ENCODE measurements at regions not wholly inside any gene's neighbourhood (a gene's known extent, or its start where the extent isn't known, plus 50 kb on each side); places are given as distances from the start of the nearest gene placed in this dataset.
"Not testable (repeated sequence)": the region's sequence is repeated elsewhere in the genome, so short reads cannot be mapped to it uniquely, and the experiment has no call there.

DNA sequence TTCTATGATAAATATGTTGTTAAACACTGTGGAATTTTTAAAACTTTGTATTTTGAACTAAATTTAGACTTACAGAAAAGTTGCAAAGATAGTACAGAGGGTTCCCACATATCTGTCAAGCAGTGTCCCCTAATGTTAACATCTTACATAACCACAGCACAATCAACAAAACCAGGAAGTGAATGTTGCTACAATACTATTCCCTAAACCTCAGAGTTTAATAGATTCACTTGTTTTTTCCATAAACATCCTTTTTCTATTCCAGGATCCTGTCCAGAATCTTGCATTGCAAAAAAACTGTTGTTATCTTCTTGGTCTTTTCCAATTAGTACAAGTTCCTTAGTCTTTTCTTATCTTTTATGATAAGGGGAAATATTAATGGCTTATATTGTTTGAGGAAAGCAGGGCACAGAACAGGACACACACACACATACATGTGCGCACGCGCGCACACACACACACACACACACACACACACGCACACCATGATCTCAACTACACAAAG lies 251.1 kb upstream of the TRIB2 start:
- no peak overlapping the region for H3K27ac ChIP-seq (ENCODE audit: low read depth, low read length)
- no peaks in the 10 kb centered on the region for H3K27me3 ChIP-seq (ENCODE audit: control insufficient read depth, insufficient read depth, low read length, poor library complexity, severe bottlenecking)
- H3K27me3 Mint-ChIP-seq (ENCODE audit: insufficient read depth) = no peaks in the 10 kb centered on the region
- no peak overlapping the region for H3K4me3 Mint-ChIP-seq
- peaks cover 10% of the 10 kb centered on the region for H3K9me3 Mint-ChIP-seq
- no peak overlapping the region for H3K9ac ChIP-seq (ENCODE audit: extremely low read depth, low read length, poor library complexity, severe bottlenecking)
- H3K36me3 Mint-ChIP-seq (ENCODE audit: low read depth) = no peaks in the 10 kb centered on the region
- TF ChIP-seq, protein P1, sequence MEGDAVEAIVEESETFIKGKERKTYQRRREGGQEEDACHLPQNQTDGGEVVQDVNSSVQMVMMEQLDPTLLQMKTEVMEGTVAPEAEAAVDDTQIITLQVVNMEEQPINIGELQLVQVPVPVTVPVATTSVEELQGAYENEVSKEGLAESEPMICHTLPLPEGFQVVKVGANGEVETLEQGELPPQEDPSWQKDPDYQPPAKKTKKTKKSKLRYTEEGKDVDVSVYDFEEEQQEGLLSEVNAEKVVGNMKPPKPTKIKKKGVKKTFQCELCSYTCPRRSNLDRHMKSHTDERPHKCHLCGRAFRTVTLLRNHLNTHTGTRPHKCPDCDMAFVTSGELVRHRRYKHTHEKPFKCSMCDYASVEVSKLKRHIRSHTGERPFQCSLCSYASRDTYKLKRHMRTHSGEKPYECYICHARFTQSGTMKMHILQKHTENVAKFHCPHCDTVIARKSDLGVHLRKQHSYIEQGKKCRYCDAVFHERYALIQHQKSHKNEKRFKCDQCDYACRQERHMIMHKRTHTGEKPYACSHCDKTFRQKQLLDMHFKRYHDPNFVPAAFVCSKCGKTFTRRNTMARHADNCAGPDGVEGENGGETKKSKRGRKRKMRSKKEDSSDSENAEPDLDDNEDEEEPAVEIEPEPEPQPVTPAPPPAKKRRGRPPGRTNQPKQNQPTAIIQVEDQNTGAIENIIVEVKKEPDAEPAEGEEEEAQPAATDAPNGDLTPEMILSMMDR (conservative IDR thresholded peaks at IDR 0.05) = no peak
- H3K36me3 ChIP-seq (ENCODE audit: control insufficient read depth, insufficient read depth, low read length) = no peaks in the 10 kb centered on the region
- peaks cover 8% of the 10 kb centered on the region for H3K4me1 Mint-ChIP-seq
- H3K27ac Mint-ChIP-seq = no peak overlapping the region
- WGBS, 2 experiments (ENCODE audit: insufficient coverage in 1 of 2, insufficient read length in 1 of 2) = 65 to 83% methylated on average over 2 to 5 of the region's 5 CpGs
- no peak overlapping the region for H3K4me3 ChIP-seq (ENCODE audit: low read length)
- no peak for DNase-seq
- peaks cover 13% of the 10 kb centered on the region for H3K9me3 ChIP-seq (ENCODE audit: control insufficient read depth, low read length)
- H3K4me1 ChIP-seq (ENCODE audit: control insufficient read depth, insufficient read depth, low read length) = no peaks in the 10 kb centered on the region

- Histone ChIP-seq H3K27ac (ENCODE audit: low read depth, low read length) (no peak overlapping the region), H3K4me1 (ENCODE audit: control insufficient read depth, insufficient read depth, low read length) (no peaks in the 10 kb centered on the region), H3K9me3 (ENCODE audit: control insufficient read depth, low read length) (no peaks in the 10 kb centered on the region), H3K27me3 (ENCODE audit: control insufficient read depth, insufficient read depth, low read length, poor library complexity, severe bottlenecking) (no peaks in the 10 kb centered on the region), H3K36me3 (ENCODE audit: control insufficient read depth, insufficient read depth, low read length) (no peaks in the 10 kb centered on the region), H3K4me3 (ENCODE audit: low read length) (no peak overlapping the region), H3K9ac (ENCODE audit: extremely low read depth, low read length, poor library complexity, severe bottlenecking) (no peak overlapping the region)
- Mint-ChIP-seq H3K4me3 (no peak overlapping the region), H3K36me3 (ENCODE audit: low read depth) (no peaks in the 10 kb centered on the region), H3K4me1 (peaks cover 8% of the 10 kb centered on the region), H3K27me3 (ENCODE audit: insufficient read depth) (no peaks in the 10 kb centered on the region), H3K27ac (no peak overlapping the region), H3K9me3 (peaks cover 3% of the 10 kb centered on the region)
- TF ChIP-seq, protein P1 (conservative IDR thresholded peaks at IDR 0.05) = no peak
- WGBS, 2 experiments (ENCODE audit: insufficient coverage in 1 of 2, insufficient read length in 1 of 2) = 81 to 98% methylated on average over 2 to 4 of the region's 4 CpGs
- DNase-seq = no peak
Observed at GRCh38 chr2:12467303-12467702, 249.4 kb upstream of the TRIB2 start.

DNA sequence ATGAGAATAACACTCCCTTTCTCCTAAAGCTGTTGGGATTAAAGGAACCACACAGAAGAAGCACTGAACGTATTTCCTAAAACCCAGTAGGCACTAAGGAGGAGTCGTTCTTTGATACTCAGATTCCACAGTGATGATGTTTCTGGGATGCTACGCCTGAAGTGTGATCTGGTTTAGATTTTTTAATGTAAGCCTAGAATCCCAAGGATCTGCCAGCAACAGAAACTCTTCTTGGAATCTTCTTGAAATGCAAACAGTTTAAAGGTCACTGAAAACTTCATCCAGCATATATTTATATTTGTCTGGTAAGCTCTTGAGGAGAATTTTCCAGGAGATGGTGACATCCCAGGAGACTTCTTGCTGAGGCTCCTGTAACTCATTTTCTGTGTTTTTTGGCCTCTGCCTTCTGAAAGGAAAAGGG lies 247.6 kb upstream of the TRIB2 start:
- 91 to 100% methylated on average over 3 of the region's 3 CpGs for WGBS, 2 experiments (ENCODE audit: insufficient coverage in 1 of 2, insufficient read length in 1 of 2)
- H3K27me3 Mint-ChIP-seq (ENCODE audit: insufficient read depth) = no peaks in the 10 kb centered on the region

GRCh38 chr2:12472265-12472664 lies 244.5 kb upstream of the TRIB2 start:
- not testable (repeated sequence) for H3K27ac ChIP-seq (ENCODE audit: low read depth, low read length); H3K27me3 ChIP-seq (ENCODE audit: control insufficient read depth, insufficient read depth, low read length, poor library complexity, severe bottlenecking); H3K4me1 Mint-ChIP-seq; H3K36me3 Mint-ChIP-seq (ENCODE audit: low read depth); H3K27ac Mint-ChIP-seq; H3K36me3 ChIP-seq (ENCODE audit: control insufficient read depth, insufficient read depth, low read length); H3K4me1 ChIP-seq (ENCODE audit: control insufficient read depth, insufficient read depth, low read length); H3K27me3 Mint-ChIP-seq (ENCODE audit: insufficient read depth); H3K4me3 Mint-ChIP-seq; H3K9ac ChIP-seq (ENCODE audit: extremely low read depth, low read length, poor library complexity, severe bottlenecking); DNase-seq; H3K4me3 ChIP-seq (ENCODE audit: low read length); H3K9me3 ChIP-seq (ENCODE audit: control insufficient read depth, low read length); H3K9me3 Mint-ChIP-seq

More for the DNA sequence above, 247.6 kb upstream of the TRIB2 start:
- no peaks in the 10 kb centered on the region for H3K4me1 Mint-ChIP-seq
- Histone ChIP-seq H3K4me3 (ENCODE audit: low read length) (no peak overlapping the region), H3K36me3 (ENCODE audit: control insufficient read depth, insufficient read depth, low read length) (no peaks in the 10 kb centered on the region), H3K9me3 (ENCODE audit: control insufficient read depth, low read length) (no peaks in the 10 kb centered on the region), H3K27ac (ENCODE audit: low read depth, low read length) (no peak overlapping the region), H3K4me1 (ENCODE audit: control insufficient read depth, insufficient read depth, low read length) (no peaks in the 10 kb centered on the region), H3K27me3 (ENCODE audit: control insufficient read depth, insufficient read depth, low read length, poor library complexity, severe bottlenecking) (no peaks in the 10 kb centered on the region), H3K9ac (ENCODE audit: extremely low read depth, low read length, poor library complexity, severe bottlenecking) (no peak overlapping the region)
- H3K4me3 Mint-ChIP-seq = no peak overlapping the region
- no peaks in the 10 kb centered on the region for H3K36me3 Mint-ChIP-seq (ENCODE audit: low read depth)
- DNase-seq = no peak
- TF ChIP-seq, protein P1 (conservative IDR thresholded peaks at IDR 0.05) = no peak
- no peak overlapping the region for H3K27ac Mint-ChIP-seq
- peaks cover 7% of the 10 kb centered on the region for H3K9me3 Mint-ChIP-seq

Measured in endodermal cell (in vitro differentiated cells).